Embryonic facial prominence (tissue), 1 donor: ENCODE measurements at regions not wholly inside any gene's neighbourhood (a gene's known extent, or its start where the extent isn't known, plus 50 kb on each side); places are given as distances from the start of the nearest gene placed in this dataset.
"Not testable (repeated sequence)": the region's sequence is repeated elsewhere in the genome, so short reads cannot be mapped to it uniquely, and the experiment has no call there.

Experiments used
- DNase-seq: peaks from one replicate; pipeline ENCODE4 v3.0.0-alpha.2; 2016; ENCODE audit errors: extremely low spot score

DNA sequence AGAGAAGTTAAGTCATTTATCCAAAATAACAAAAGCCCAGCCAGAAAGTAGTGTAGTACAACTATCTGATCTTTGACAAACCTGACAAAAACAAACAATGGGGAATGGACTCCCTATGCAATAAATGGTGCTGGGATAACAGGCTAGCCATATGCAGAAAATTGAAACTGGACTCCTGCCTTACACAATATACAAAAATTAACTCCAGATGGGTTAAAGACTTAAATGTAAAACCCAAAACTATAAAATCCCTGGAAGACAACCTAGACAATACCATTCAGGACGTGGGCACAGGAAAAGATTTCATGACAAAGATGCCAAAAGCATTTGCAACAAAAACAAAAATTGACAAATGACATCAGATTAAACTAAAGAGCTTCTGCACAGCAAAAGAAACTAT is 561.4 kb upstream of the CHAC2 start:
- not testable (repeated sequence) for DNase-seq

DNA sequence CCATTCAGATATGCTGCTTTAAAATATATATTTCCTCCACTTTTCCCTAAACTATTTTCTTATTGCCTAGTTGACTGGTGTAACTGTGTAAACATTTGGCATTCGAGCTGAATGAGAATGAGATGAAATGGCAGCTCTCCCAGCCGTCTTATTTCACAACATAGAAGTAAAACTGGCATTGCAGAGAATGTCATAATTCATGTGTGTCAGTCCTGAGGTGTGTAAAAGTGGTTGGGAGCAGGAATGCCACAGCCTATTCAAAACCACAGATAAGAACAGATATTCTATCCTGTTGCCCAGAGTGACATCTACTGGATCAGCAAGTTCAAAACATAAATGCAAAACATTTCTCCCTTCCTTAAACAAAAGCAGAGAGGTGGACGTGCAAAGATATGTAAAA is 565.5 kb upstream of the CHAC2 start:
- DNase-seq: peak; percentile 38

DNA sequence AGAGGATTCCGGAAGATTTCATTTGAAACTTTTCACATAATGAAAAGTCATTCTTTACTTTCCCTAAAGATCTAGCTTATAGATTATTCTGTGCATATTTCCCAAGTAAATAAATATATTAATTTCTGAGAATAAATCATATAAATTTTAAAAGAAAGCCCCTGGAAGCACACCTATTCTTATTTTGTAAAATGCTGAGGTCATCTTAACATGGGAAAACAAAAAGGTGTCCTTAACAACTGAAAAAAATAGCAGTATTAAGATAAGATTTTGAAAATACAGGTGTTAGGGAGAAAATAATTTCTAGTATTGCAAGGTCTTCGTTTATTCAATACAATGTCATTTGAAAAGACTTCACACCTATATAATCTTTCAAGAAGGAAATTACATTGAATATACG is 567.5 kb upstream of the CHAC2 start:
- DNase-seq: no peak

DNA sequence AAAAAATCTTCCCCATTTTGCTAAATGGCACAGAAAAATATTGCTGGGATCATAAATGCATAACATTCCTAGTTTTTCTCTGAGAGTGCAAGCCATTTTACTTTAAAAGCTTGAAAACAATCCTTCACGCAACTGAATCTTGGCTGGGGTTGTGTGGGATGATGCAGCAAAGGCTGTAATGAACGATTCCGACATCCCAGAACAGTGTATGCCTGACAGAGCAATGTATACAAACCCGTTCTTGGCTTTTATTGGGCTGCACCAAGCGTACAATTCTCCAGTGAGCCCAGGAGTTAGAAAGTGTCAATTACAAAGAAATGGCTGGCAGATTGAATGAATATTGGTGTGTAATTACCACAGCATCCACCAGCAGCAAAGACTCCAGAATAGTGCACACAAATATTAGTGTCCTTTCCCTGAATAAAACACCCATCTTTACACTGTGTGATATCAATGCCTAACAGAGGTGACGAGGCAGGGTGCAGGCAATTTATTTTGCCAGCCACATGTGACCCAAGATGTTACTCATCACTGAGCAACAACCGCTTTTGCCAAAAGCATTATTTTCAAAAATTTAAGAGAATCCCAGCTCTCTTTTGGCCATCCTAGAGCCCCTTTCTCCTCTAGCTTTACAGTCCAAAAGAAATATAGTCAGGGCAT is 578.6 kb upstream of the CHAC2 start:
- no peak for DNase-seq

DNA sequence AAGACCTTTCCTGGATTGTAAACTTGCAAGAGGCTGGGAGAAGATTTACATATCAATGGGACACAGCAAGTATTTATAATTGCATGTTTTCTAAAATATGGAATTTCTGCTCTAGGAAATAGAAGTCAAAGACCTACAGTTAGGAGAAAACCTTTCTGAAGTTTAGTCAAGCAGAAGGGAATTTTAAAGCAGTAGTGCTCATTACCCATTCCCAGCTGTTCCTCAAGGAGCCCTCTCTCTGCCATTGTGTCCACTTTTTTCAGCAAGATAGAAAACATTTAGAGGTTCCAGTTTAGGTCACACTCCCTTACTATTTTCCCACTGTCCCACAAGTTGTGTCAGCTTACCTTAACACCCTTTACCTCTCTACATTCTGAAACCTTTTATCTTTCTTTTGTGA is 584.0 kb upstream of the CHAC2 start:
- no peak for DNase-seq

DNA sequence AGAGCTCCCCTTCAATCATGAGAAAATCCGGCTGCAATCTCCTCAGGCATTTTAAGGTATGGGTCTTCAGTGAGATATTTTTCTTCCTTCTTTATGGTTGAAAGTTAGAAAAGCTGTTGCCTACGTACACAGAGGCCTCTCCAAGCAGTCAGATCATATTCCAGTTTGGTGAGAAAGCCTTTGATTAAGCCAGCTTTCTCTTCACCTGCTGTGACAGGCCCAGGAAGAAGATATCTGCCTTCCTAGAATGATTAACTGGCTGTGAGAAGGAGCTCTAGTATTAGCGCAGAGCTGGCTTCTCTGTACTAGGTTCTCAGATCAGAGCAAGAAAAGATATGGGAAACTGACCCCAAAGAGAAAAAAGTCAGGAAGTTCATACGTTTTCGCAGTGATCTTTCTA is 585.0 kb upstream of the CHAC2 start:
- DNase-seq: no peak

DNA sequence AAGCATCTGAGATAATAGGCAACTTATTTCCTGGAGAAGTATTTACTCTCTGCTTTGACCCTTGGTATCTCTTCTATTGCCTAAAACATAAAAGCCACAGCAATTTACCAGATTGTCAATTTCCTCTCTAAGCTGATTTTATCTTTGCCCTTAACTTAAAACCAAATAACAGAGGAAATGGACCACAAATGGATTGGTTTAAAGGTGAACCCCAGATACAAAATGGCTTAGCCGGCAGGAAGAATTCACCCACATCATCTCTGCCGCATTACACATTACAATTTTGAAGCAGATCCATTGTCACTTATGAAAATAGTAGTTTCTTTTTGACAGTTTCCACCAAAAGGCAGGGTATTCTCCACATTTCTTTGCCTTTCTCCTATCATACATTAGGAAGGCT is 585.8 kb upstream of the CHAC2 start:
- no peak for DNase-seq

DNA sequence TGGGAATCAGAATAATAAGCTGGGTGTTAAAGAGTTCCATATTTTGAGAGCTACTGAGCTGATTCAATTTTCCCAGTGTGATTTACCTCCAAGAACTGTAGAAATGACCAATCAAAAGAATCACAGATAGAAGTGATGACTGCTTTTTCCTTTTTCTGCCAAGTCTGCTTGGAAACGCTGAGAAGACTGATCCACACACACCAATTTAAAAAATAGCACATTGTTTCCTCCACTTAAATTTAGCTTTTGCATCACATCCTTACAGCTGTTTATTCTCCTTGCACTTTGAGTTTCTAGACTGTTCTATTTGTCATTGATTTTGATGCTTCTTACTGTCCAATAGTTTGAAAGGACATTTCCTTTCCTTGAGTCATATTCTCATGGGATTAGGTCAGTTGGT is 590.3 kb upstream of the CHAC2 start:
- no peak for DNase-seq

DNA sequence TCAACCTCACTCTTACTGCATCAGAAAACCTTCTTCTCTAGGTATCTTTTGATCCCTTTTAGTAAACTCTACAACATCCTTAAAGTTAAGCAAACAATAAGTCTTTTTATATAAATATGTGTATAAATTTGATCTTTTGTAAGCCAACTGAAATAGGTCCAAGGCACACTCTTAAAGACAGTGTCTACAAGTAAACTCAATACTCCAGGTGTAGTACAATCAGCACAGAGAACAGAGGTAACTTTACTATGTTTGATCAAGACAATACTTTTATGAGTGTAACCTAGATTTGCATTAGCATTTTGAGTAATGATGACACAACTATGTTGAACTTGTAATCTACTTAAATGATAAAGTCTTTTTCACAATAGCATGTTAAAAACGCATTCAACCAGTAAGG is 593.1 kb upstream of the CHAC2 start:
- no peak for DNase-seq

DNA sequence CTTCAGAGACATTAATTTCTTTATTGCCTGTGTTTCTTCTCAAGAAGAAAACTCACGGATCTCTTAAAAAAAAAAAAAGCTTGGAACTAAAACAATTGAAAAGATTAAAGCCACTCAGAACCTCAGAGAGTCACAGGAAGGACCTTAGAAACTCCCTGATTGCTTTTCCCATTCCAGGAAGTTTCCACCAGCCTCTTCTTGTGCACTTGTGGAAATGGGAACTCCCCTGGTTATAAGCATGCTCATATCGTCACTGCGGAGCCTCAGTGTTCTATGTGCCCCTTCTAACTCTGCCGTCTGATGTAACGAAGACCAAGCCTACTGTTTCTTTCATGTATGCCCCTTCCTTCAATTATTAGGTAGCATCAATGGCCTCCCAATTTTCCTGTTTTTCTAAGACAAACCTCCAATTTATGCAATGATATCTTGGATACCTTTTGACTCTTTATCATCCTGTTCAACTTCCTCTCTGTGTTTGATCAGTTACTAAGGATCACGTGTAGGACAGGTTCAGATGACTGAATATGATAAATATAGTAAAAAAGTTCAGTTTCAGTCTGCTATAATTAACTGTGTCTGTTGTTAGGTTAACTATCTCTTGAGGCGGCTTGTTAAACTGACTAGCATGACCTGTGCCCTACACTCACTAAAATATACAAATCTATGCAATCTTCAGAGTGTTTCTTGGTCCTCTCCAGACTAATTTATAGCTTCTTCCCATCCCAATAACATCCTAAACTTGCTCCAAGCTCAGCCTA is 593.7 kb upstream of the CHAC2 start:
- no peak for DNase-seq

DNA sequence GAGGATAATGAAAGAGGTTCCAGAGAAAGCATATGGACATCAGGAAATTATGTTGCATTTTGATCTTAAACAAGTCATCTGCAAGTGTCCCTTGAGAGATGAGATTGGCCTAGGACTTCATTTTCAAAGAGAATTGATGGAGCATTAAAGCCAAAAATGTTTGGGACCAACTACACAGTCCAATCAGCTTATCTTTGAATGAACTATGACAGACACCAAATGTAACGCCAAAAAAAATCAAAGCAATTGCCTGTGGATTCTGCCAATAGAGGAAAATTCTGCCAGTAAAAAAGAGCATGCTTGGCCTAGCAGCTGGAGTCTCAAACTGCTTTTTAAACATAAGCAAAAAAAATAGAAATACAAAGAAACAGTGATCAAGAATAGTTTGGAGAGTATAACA is 594.5 kb upstream of the CHAC2 start:
- no peak for DNase-seq

DNA sequence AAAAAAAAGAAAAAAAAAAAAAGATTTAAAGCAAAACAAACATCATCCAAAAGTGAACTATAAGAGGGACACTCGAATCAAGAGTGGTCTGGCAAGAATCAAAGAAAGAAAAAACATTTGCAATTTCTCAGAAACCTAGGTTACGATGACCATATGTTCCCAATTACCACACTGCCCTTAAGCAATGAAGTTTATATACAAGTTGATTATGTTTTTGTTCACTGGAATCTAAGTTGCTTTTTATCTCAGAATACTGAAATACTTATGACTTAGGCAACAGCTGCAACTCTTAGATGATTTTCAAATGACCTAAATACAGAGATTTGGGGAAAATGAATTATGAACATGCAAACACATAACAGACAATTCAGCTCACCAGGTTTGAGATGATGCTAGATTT is 597.1 kb upstream of the CHAC2 start:
- DNase-seq: no peak

DNA sequence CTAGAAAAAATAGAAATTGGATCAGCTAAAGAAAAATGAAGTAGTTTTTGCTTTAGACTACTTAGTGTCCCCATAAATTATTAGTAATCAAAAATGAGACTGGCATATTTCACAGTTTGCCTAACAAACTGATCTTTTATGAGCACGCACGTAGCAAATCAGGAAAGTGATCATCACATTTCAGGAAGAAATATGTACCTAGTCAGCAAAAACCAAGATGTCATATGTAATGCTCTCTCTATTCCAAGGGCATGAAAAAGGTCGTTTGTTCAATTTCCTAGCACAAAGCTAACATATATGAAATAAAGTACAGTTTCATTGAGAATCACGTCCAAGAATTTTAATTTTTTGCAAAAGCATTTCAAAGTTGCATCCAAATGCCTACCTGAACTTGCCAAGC is 600.4 kb upstream of the CHAC2 start:
- no peak for DNase-seq

DNA sequence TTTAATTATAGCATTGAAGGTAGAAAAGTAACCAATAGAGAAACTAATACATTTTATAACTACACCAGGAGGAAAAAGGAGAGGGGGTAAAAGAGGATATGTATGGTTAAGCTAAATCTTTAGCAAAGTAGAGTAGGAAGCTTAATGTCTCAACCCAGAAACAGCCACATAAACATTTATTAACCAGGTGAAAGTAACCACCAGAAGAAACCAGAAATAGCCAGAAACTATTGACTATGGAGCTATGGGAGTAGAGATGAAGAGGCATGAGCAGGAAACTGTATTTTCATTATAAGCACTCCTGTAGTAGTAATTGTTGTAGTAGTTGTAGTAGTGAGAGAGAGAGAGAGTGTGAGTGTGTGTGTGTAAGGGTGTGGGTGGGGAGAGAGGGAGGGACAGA is 617.5 kb upstream of the CHAC2 start:
- no peak for DNase-seq

DNA sequence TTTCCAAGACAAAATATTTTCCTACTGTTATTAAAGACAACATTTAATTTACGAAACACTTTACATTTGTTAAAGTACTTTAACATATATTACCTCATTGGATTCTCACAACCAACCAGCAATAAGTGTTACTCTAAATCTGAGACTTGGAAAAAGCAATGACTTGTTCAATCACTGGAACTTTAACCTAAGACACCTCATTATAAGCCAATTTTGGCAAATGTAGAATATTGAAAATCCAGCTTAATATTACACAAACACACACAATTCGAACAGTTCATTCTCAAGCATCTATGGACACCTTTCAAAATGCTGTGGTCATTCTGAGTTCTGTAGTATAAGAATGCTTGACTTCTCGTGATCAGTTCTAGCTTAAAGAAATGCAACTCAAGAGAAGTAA is 619.4 kb upstream of the CHAC2 start:
- DNase-seq: no peak

DNA sequence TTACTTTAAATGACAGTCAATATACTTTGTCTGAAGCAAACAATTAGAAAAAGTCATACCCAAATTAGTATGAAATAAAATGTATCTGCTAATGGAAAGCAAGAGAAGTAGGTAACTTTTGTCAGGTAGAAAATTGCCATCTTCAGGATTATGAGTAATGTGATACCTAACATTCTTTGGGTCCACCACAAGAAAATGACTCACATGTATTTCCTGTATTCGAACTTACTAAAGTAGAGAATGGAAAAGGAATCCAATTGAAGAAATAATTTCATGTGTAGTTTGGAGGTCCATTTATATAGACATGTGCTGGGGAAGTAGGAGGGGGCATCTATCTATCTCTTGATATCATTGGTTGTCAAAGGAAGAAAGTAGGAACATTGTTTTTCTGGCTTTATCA is 636.2 kb upstream of the CHAC2 start:
- no peak for DNase-seq

DNA sequence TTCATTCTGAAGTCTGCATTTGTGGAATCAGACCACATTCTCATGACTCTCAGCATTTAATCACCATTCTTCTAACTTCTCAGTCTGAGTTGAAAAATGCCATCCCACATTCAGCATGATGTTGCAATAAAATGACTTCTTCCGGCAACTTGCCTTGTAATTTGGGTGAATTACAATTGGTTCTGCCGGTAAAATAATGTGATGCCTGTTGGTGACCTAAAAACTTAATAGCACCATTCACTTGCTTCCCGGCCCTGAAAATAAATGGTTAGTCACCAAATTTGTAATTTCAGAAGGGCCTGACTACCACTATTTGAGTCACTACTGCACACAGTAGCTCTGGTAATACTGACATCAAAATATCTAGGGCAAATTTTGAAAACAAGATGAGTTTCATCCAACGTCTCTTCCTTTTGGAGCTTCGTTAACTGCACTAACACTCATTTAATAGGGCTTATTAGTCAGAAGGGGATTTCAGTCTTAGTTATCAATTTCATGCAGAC is 637.1 kb upstream of the CHAC2 start:
- no peak for DNase-seq

DNA sequence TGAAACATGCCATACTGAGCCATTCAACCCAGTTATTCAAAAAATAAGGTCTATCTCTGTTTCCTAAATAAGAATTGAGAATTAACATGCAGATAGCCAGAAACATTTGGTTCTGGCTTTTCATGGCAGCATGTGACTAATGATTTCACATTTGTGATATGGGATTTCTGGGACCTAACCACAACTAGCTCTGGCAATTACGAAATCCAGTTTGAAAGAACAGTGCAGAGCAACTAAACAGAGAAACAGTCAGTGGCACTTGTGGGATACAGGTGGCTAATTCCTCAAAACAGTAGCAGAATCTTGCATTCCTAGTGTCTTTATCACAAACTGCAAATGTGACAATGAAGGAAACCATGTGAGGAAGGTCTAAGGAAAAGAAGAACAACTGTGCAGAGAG is 637.8 kb upstream of the CHAC2 start:
- DNase-seq: no peak

DNA sequence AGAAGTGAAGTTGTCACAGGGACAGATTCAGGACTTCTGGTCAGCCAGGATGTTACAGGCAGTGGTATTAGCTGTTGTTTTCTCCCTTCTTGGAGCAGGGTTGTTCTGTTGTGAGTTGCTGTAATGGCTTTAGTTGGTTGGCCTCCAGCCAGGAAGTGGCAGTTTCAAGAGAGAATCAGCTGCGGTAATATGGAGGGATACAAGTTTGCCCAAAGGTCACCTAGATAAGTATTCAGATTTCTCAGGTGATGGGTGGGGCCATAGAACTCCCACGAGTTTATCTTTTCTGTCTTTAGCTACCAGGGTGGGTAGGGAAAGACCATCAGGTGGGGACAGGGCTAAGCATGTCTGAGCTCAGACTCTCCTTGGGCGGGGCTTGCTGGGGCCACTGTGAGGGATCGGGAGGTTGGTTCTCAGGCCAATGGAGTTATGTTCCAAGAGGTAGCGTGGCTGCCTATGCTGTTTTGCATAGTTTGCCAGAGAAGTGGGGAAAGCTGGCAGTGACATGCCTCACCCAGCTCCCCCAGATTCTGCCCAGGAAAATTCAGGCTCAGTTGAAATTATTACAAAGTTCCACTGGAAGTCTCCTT is 640.4 kb upstream of the CHAC2 start:
- no peak for DNase-seq

DNA sequence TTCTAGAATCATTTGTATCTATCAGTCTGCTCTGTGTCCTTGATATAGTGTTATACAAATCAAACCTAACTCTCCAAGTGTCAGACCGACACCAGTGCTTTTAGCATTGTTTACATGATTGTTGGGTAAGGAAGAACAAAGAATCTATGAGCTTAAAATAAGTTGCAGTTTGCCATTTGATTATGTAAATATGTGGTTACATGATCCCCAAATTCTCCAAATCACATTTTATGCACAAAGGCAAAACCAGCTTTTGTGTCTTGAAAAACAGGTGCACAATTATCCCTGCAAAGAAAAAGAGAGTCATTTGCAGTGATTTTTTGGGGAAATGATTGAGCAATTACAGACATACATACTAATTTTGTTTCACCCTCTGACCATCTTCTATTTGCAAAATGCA is 652.6 kb upstream of the CHAC2 start:
- DNase-seq: no peak

DNA sequence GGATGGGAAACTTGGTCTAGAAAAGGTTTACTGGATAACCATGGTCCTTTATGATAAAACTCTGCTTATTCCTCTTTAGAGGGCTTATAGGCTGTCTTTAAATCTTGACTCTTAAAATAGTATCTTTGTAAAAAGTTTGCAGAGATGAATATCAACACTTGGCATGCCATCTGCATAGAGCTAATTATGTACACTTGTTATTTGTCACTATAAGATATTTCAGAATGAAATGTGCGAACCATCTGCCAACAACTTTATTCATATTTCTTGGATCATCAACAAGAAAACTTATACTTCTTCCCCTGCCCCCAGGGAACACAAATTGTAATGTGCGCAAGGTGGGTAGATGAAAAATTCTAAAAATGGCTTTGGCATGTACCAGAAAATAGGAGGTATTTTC is 653.0 kb upstream of the CHAC2 start:
- no peak for DNase-seq

DNA sequence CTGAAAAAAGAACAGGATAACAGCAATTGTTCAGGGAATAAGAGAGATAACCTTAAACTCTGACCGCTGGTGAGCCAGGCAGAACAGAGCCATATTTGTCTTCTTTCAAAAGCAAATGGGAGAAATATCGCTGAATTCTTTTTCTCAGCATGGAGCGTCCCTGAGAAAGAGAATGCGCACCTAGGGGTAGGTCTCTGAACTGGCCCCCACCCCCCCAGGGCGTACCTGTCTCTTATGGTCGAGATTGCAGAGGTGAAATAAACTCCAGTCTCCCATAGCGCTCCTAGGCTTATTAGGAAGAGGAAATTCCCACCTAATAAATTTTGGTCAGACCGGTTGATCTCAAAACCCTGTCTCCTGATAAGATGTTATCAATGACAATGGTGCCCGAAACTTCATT is 655.2 kb upstream of the CHAC2 start:
- DNase-seq: not testable (repeated sequence)

DNA sequence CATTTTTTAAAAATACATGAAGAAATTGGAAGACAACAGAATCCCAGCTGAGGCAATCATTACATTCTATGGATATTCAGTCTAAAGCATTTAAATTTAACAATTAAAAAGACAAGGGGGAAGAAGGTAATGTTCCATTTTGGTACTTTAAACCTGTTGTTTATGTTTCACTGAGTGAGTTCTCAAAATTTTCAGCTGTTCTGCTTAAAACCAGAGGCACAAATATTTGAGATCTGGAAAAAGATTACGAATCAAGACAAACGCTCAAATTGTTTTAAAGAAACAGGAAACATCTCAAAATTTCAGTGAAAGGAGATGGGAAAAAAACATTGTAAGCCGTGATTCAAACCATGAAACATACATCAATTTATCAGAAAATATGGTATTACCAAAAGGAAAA is 656.2 kb upstream of the CHAC2 start:
- DNase-seq: no peak
